Stimulated activated CD4-positive, alpha-beta T cell treated with anti-CD3 and anti-CD28 coated beads, Interleukin-12 subunit alpha, Interleukin-12 subunit beta, amount 100 ng/mL, for 4 hours (primary cell): ENCODE measurements at regions not wholly inside any gene's neighbourhood (a gene's known extent, or its start where the extent isn't known, plus 50 kb on each side); places are given as distances from the start of the nearest gene placed in this dataset.

Experiments used
- DNase-seq: peaks from one replicate; pipeline ENCODE4 v3.0.0-alpha.2; 2020

DNA sequence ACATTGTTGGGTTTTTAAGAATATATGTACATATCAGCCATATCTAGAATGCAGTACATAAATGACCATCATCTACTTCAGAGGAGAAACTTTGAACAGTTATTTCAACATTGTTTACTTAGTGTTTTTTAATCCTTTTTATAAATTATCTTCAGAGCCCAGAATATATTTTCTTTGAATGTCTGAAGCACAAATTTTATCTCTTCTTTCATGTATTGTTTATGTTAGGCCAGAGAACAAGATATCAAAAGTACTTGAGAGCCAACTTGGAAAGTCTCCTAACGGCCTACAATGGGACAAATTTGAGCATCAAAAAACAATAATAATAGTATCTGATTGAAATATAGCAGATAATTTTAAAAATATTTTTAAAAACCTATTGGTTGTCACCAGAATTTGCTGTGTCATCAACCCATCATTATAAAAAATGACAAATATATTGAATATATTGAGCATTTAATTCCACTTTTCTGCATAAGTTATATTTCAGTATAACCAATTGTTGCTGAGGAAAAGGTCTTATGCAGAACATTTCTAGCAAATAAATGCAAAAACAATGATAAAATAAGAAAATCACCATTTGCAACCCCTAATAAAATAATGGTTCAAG lies 67.5 kb upstream of the CCNG1 start:
- no peak for DNase-seq

DNA sequence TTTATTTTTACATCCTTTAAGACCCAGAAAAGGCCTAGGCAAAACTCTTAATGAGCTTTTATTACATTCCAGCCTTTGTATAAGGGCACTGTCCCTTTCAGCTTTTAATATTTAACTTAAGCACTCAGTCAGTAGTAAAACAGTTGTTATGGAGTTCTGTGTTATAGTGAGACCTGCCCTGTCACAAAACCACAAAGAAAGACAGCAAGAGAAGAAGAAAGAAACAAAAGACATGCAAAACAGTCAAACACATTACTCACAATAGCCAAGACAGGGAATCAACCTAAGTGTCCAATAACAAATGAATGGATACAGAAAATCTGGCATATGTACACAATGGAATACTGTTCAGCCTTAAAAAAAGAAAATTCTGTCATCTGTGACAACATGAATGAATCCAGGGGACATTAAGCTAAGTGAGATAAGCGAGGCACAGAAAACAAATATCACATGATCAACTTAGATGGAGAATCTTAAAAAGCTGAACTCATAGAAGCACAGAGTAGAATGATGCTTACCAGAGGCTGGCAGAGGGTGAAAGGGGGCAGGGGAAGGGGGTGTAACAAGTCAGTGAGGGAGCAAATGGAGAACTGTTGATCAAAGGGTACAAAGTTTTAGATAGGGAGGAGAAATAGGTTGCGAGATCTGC lies 63.8 kb upstream of the CCNG1 start:
- no peak for DNase-seq

DNA sequence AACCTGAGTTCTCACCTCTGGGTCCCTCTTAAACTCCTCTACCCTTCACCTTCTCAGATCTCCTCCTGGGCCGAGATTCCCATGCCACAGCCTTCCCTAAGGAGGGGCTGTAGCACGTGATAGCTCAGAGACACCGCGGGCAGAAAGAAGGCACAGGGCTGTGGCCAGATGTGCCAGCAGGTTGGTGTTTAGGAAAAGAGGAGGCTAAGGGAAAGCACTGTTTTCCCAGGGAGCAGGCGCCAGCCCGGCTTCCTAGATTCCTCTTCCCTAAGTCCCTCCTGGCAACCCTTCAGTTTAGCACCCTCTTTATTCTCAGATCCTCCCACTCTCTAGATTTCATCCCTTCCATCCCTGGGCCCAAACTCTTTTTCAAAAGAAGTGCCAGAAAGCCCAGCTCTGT lies 59.4 kb upstream of the CCNG1 start:
- no peak for DNase-seq

DNA sequence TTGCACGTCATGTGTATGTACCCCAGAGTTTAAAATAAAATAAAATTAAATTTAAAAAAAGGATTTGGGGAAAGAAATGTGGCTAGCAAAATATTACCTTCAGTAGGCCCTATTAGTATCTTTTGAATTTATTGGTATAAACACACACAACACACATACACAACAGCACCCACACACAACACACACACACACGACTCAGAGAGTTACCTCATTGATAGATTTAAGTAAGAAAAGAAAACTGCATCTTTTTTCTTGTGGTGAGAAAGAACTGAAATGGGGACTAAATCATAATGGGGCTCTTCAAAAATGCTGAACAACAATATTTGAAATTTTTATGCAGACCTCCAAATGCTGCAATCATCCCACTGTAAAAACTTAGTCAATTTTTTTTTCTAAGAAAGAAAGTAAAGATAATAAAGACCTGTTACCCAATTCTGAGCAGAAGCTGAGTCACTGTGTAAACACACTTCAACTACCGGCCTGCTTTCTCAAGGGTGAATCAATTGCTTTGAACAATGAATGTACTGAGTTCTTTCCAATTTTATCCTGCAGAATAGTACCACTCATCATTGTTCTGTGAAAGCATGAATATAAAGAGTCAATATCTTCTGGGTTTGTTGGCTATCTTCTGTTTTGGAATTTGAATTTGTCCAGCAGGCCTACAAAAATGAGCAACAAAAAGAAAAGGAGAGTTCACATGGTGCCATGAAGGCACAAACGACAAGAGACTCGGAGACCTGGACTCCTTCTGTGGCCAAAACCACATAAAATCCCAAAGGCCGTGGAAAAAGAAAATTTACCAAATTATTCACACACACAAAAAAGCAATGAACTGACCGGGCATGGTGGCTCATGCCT lies 57.9 kb upstream of the CCNG1 start:
- no peak for DNase-seq

DNA sequence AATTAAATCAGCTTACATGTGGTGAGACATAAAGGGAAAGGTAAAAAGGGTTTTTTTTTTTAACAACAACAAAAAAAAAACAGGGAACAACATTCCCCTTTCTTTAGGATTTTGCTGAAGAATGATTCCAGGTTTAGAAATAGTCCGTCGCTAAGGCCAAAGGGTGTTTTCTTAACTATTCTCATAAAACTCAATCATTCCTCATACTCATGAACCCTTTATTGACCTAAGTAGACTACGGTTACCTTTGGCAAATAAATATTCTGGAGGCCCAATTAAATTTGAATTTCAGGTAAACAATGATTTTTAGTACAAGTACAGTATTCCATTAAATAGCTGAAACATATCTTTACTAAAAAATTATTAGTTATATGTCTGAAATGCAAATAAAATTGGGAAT lies 55.6 kb upstream of the CCNG1 start:
- no peak for DNase-seq

DNA sequence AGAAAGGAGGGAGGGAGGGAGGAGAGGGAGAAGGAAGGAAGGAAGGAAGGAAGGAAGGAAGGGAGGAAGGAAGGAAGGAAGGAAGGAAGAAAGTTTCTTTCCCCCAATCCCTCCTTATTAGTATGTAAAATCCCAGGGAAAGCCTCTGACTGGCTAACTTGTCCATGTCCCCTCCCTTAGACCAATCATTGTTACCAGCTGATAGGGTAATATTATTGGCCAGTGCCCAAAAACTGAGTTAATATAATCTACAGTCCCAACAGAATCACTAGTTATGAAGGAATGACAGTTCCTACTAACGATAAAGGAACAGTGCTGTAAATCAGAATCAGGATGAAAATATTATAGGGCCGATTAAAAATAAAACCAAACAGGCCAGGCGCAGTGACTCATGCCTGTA lies 53.6 kb upstream of the CCNG1 start:
- no peak for DNase-seq

DNA sequence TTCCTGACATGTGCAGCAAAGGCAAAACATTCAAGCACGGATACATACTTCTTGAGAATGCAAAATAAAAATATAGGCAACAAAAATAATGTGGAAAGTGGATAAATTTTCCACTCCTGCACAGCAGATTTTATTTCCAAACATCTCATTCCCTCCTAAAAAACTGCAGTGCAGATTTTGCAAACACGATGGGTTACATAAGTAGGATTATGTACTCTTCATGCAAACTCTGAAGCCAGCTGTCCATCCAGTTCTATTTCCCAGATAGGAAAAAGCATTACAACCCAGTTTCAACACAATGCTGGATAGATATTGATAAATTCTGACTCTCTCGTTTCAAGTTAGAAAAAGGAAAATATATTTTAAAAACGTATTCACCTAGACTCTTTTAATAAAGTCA lies 52.7 kb upstream of the CCNG1 start:
- DNase-seq = no peak

DNA sequence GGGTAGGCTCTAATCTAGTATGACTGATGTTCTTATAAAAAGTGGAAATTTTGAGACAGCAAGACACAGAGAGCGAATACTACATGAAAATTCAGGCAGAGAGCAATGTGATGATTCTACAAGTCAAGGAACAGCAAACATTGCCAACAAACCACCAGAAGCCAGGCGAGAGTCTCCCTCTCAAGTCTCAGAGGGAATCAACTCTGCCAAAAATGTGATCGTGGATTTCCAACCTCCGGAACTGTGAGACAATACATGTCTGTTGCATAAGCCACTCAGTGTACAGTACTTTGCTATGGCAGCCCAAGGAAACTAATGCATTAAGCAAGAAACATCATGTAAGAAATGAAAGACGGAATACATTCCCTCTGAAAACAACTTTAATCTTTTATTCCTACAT lies 52.1 kb upstream of the CCNG1 start:
- DNase-seq = no peak

DNA sequence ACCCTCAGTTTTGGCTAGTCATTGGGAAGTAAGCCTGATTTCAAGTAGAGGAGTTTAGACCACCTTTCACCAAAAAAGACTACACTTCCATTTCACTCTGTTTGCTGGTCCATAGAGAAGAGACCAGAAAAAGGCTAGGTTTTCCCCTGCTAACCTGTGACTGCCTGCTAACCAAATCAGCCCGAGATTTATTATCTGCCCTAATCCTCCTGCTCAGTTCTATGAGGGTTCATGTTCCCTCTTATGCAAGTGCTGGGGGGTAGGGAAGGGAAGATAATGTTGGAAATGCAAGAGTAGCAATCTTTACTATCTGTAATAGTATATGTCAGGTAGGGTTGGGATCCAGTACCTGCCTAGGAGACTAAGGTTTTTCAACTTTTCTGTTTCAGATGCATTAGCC lies 51.6 kb upstream of the CCNG1 start:
- no peak for DNase-seq

DNA sequence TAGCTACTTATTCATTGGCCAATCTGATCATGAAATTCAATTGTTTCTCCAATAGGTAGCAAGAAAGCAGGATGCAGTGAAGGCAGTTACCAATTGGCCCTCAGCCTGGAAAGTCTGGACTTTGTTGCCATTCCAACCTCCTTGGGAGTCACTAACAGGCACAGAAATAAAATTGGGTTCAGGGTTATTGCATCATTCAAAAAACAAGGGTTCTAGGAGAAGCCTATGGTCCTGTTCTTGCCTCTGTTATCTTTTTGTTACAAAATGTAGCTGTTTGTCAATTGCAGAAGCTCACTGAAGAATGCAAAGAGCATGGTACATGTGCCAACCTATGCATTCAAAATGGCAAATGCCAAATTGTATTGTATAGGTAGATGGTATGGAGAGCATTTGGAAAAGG lies 51.0 kb upstream of the CCNG1 start:
- no peak for DNase-seq

DNA sequence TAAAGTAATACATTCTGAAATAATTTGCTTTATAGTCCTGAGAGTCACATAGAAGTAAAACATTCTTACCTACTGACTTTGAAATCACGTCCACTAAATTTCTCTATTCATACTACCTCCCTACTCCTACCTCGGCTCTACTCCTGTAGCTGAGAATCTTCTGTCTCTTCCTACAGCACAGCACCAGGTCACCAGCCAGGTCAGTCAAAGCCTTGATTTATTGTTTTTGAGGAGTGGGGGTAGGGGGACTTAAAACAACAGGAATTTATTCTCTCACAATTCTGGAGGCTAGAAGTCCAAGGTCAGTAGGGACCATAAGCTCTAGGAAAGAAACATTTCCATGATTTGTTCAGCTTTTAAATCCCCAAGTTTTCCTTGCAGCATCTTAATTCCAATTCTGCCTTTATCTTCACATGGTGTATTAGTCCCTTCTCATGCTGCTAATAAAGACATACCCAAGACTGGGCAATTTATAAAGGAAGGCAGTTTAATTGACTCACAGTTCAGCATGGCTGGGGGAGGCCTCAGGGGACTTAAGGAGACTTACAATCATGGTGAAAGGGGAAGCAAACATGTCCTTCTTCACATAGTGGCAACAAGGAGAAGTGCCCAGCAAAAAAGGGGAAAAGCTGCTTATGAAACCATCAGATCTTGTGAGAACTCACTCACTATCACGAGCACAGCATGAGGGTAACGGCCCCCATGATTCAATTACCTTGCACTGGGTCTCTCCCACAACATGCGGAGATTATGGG lies 49.6 kb upstream of the CCNG1 start:
- DNase-seq = no peak
